ENCODE measurements at regions not wholly inside any gene's neighbourhood (a gene's known extent, or its start where the extent isn't known, plus 50 kb on each side); places are given as distances from the start of the nearest gene placed in this dataset.
A peak's percentile ranks its signal among the peaks of the same experiment; 100 is the strongest.
"Not testable (repeated sequence)": the region's sequence is repeated elsewhere in the genome, so short reads cannot be mapped to it uniquely, and the experiment has no call there.

- DNase-seq = no peak
Measured at GRCh38 chr4:64713256-64713840, 304.1 kb upstream of the TECRL start.

- DNase-seq = no peak
Measured at GRCh38 chr4:64712590-64712989, 303.3 kb upstream of the TECRL start.

GRCh38 chr4:64705989-64706388 is 296.7 kb upstream of the TECRL start:
- DNase-seq = no peak

- no peak for DNase-seq
Measured at GRCh38 chr4:64698171-64698570, 288.9 kb upstream of the TECRL start.

GRCh38 chr4:64682946-64683345 is 273.7 kb upstream of the TECRL start:
- no peak for DNase-seq

- no peak for DNase-seq
Measured at GRCh38 chr4:64682481-64682880, 273.2 kb upstream of the TECRL start.

- DNase-seq = not testable (repeated sequence)
Measured at GRCh38 chr4:64673121-64673520, 263.9 kb upstream of the TECRL start.

- no peak for DNase-seq
Measured at GRCh38 chr4:64670647-64671046, 261.4 kb upstream of the TECRL start.

- DNase-seq = no peak
Measured at GRCh38 chr4:64643841-64644240, 234.6 kb upstream of the TECRL start.

GRCh38 chr4:64642936-64643335 is 233.7 kb upstream of the TECRL start:
- DNase-seq = no peak

GRCh38 chr4:64640402-64640801 is 231.2 kb upstream of the TECRL start:
- DNase-seq = not testable (repeated sequence)

GRCh38 chr4:64625438-64625837 is 216.2 kb upstream of the TECRL start:
- no peak for DNase-seq

- peak; percentile 8 for DNase-seq
Measured at GRCh38 chr4:64617800-64618199, 208.6 kb upstream of the TECRL start.

GRCh38 chr4:64614276-64614675 is 205.0 kb upstream of the TECRL start:
- DNase-seq = no peak

- DNase-seq = no peak
Measured at GRCh38 chr4:64613046-64613445, 203.8 kb upstream of the TECRL start.

GRCh38 chr4:64598066-64598465 is 188.8 kb upstream of the TECRL start:
- DNase-seq = no peak

- DNase-seq = no peak
Measured at GRCh38 chr4:64594723-64595122, 185.5 kb upstream of the TECRL start.

- no peak for DNase-seq
Measured at GRCh38 chr4:64588507-64588906, 179.3 kb upstream of the TECRL start.

- DNase-seq = peak; percentile 15
Measured at GRCh38 chr4:64584981-64585557, 175.8 kb upstream of the TECRL start.

- no peak for DNase-seq
Measured at GRCh38 chr4:64584125-64584524, 174.9 kb upstream of the TECRL start.

GRCh38 chr4:64582492-64582891 is 173.2 kb upstream of the TECRL start:
- no peak for DNase-seq

- DNase-seq = no peak
Measured at GRCh38 chr4:64581422-64581821, 172.2 kb upstream of the TECRL start.

- DNase-seq = no peak
Measured at GRCh38 chr4:64564126-64564525, 154.9 kb upstream of the TECRL start.

GRCh38 chr4:64559571-64559970 is 150.3 kb upstream of the TECRL start:
- no peak for DNase-seq

GRCh38 chr4:64551125-64551524 is 141.9 kb upstream of the TECRL start:
- no peak for DNase-seq

Measured in DMS 273 treated with DMSO at 0.1 percent for 48 hours (cell line).